Endodermal cell (in vitro differentiated cells): ENCODE measurements at regions not wholly inside any gene's neighbourhood (a gene's known extent, or its start where the extent isn't known, plus 50 kb on each side); places are given as distances from the start of the nearest gene placed in this dataset.

Experiments used
- DNase-seq: peaks from one replicate; pipeline ENCODE4 v3.0.0-alpha.2; 2017
- H3K27ac ChIP-seq: 2 replicates; pipeline ENCODE4 v1.5.1; 2013; ENCODE audit warnings: mild to moderate bottlenecking, low read depth, low read length, moderate library complexity
- H3K27me3 ChIP-seq: 2 replicates; pipeline ENCODE4 v1.6.1; 2013; ENCODE audit warnings: mild to moderate bottlenecking, low read length, moderate library complexity; ENCODE audit not compliant: insufficient read depth, control insufficient read depth, poor library complexity, severe bottlenecking
- H3K36me3 ChIP-seq: 2 replicates; pipeline ENCODE4 v1.7.0; 2013; ENCODE audit warnings: mild to moderate bottlenecking, low read length, moderate library complexity; ENCODE audit not compliant: control insufficient read depth, insufficient read depth
- H3K4me1 ChIP-seq: one replicate; pipeline ENCODE4 v1.7.0; 2013; ENCODE audit warnings: low read length; ENCODE audit not compliant: control insufficient read depth, insufficient read depth
- H3K4me3 ChIP-seq: 2 replicates; pipeline ENCODE4 v1.5.1; 2013; ENCODE audit warnings: mild to moderate bottlenecking, low read length, moderate library complexity
- H3K9ac ChIP-seq: 2 replicates; pipeline ENCODE4 v1.6.1; 2013; ENCODE audit warnings: mild to moderate bottlenecking, low read length, moderate library complexity; ENCODE audit not compliant: poor library complexity, severe bottlenecking; ENCODE audit errors: extremely low read depth
- H3K9me3 ChIP-seq: 2 replicates; pipeline ENCODE4 v1.6.1; 2013; ENCODE audit warnings: mild to moderate bottlenecking, low read length, moderate library complexity; ENCODE audit not compliant: control insufficient read depth
- H3K27ac Mint-ChIP-seq: 2 replicates; pipeline ENCODE4 v1.8.0; 2020; ENCODE audit warnings: mixed read lengths
- H3K27me3 Mint-ChIP-seq: 2 replicates; pipeline ENCODE4 v1.8.0; 2021; ENCODE audit warnings: mild to moderate bottlenecking, mixed read lengths; ENCODE audit not compliant: insufficient read depth
- H3K36me3 Mint-ChIP-seq: 2 replicates; pipeline ENCODE4 v1.8.0; 2020; ENCODE audit warnings: low read depth, mixed read lengths
- H3K4me1 Mint-ChIP-seq: 2 replicates; pipeline ENCODE4 v1.8.0; 2020; ENCODE audit warnings: mixed read lengths
- H3K4me3 Mint-ChIP-seq: 2 replicates; pipeline ENCODE4 v1.8.0; 2020; ENCODE audit warnings: mild to moderate bottlenecking, moderate library complexity, mixed read lengths
- H3K9me3 Mint-ChIP-seq: 2 replicates; pipeline ENCODE4 v1.8.0; 2020; ENCODE audit warnings: mild to moderate bottlenecking, mixed read lengths
- whole genome bisulfite sequencing, 2 experiments: methylation state at CpG; one replicate each; pipeline versions ENCODE4 v1.1.5 to v1.1.7; 2013; ENCODE audit warnings: missing lambda C conversion rate in 2 of 2, mixed read lengths in 1 of 2; ENCODE audit not compliant: insufficient coverage in 1 of 2, insufficient read length in 1 of 2; 5-methylcytosine and 5-hydroxymethylcytosine counted together
- TF ChIP-seq, protein P1 (sequence below): fragments of 200-600 bp; sonication (generic); conservative IDR thresholded peaks from 2 replicates; pipeline ENCODE4 v1.5.0; 2021; ENCODE audit warnings: antibody characterized with exemption, mild to moderate bottlenecking

DNA sequence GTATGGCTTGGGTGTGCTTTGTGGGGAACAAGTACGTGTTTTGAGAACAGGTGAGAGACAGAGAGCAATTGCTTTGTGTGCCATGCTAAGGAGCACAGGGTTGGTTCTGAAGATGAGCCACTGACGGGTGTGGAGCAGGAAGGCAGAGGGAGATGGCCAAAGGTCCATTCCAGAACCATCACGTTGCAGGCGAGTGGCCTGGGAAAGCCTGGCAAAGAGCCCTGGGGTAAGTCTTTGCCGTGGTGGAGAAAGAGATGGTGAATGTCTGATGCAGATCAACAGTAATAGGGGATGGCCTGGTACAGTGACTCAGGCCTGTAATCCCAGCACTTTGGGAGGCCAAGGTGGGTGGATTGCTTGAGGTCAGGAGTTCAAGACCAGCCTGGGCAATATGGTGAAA, 93.5 kb upstream of the ZNF521 start:
- peaks cover 6% of the 10 kb centered on the region for H3K9me3 Mint-ChIP-seq
- H3K27me3 Mint-ChIP-seq: no peaks in the 10 kb centered on the region
- Histone ChIP-seq H3K36me3 (no peaks in the 10 kb centered on the region), H3K9me3 (no peaks in the 10 kb centered on the region), H3K4me1 (no peaks in the 10 kb centered on the region), H3K4me3 (no peak overlapping the region), H3K9ac (no peak overlapping the region), H3K27ac (no peak overlapping the region), H3K27me3 (no peaks in the 10 kb centered on the region)
- H3K27ac Mint-ChIP-seq: no peak overlapping the region
- DNase-seq: no peak
- TF ChIP-seq, protein P1, sequence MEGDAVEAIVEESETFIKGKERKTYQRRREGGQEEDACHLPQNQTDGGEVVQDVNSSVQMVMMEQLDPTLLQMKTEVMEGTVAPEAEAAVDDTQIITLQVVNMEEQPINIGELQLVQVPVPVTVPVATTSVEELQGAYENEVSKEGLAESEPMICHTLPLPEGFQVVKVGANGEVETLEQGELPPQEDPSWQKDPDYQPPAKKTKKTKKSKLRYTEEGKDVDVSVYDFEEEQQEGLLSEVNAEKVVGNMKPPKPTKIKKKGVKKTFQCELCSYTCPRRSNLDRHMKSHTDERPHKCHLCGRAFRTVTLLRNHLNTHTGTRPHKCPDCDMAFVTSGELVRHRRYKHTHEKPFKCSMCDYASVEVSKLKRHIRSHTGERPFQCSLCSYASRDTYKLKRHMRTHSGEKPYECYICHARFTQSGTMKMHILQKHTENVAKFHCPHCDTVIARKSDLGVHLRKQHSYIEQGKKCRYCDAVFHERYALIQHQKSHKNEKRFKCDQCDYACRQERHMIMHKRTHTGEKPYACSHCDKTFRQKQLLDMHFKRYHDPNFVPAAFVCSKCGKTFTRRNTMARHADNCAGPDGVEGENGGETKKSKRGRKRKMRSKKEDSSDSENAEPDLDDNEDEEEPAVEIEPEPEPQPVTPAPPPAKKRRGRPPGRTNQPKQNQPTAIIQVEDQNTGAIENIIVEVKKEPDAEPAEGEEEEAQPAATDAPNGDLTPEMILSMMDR: no peak
- no peak overlapping the region for H3K4me3 Mint-ChIP-seq
- no peaks in the 10 kb centered on the region for H3K4me1 Mint-ChIP-seq
- peaks cover 2% of the 10 kb centered on the region for H3K36me3 Mint-ChIP-seq
- WGBS, 2 experiments: 95 to 100% methylated on average over 4 to 5 of the region's 5 CpGs

DNA sequence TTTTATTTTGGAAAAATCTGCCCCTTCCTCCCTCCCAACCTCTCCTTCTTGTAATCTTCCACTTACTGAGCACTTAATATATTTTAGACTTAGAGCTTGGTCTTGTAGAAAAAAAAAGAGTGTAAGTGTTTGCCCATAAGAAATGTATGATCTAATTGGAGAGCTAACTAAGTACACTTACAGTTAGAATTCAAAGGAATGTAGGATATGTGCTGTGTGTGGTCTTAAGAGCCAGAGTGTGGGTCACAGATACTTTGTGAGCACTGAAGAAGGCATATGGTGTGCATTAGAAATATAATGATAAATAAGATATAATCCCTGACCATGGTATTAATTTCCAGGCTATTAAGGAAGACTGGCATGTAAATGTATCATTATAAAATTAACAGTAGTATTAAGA, 91.8 kb upstream of the ZNF521 start:
- Histone ChIP-seq H3K27ac (no peak overlapping the region), H3K4me3 (no peak overlapping the region), H3K36me3 (no peaks in the 10 kb centered on the region), H3K27me3 (no peaks in the 10 kb centered on the region), H3K9me3 (no peaks in the 10 kb centered on the region), H3K9ac (no peak overlapping the region), H3K4me1 (no peaks in the 10 kb centered on the region)
- DNase-seq: no peak
- peaks cover 2% of the 10 kb centered on the region for H3K36me3 Mint-ChIP-seq
- H3K27me3 Mint-ChIP-seq: no peaks in the 10 kb centered on the region
- peaks cover 3% of the 10 kb centered on the region for H3K9me3 Mint-ChIP-seq
- no peaks in the 10 kb centered on the region for H3K4me1 Mint-ChIP-seq
- no peak overlapping the region for H3K4me3 Mint-ChIP-seq
- TF ChIP-seq, protein P1: no peak
- no peak overlapping the region for H3K27ac Mint-ChIP-seq

- H3K27ac Mint-ChIP-seq: no peak overlapping the region
- no peaks in the 10 kb centered on the region for H3K9me3 ChIP-seq
- no peaks in the 10 kb centered on the region for H3K27me3 ChIP-seq
- whole genome bisulfite sequencing, 2 experiments: 92 to 95% methylated on average over 3 of the region's 3 CpGs
- no peaks in the 10 kb centered on the region for H3K36me3 Mint-ChIP-seq
- no peak for DNase-seq
- H3K4me3 ChIP-seq: no peak overlapping the region
- H3K4me1 ChIP-seq: no peaks in the 10 kb centered on the region
- no peaks in the 10 kb centered on the region for H3K36me3 ChIP-seq
- H3K9ac ChIP-seq: no peak overlapping the region
- TF ChIP-seq, protein P1: no peak
- no peaks in the 10 kb centered on the region for H3K27me3 Mint-ChIP-seq
- H3K27ac ChIP-seq: no peak overlapping the region
- H3K4me3 Mint-ChIP-seq: no peak overlapping the region
- no peaks in the 10 kb centered on the region for H3K9me3 Mint-ChIP-seq
- no peaks in the 10 kb centered on the region for H3K4me1 Mint-ChIP-seq
These were observed 83.3 kb upstream of the ZNF521 start for GRCh38 chr18:25435149-25435782.
